ENCODE measurements at regions not wholly inside any gene's neighbourhood (a gene's known extent, or its start where the extent isn't known, plus 50 kb on each side); places are given as distances from the start of the nearest gene placed in this dataset.

- TF ChIP-seq POLR2A (IDR thresholded peaks at IDR 0.05; ENCODE audit: low read length) (no peak), GATA1 (IDR thresholded peaks at IDR 0.05; ENCODE audit: low read depth, low read length) (no peak)
These were observed 500.0 kb upstream of the KLF4 start for GRCh38 chr9:107989544-107989943.

Data from erythroblast (primary cell).